HG03159 (cell line): ENCODE measurements at regions not wholly inside any gene's neighbourhood (a gene's known extent, or its start where the extent isn't known, plus 50 kb on each side); places are given as distances from the start of the nearest gene placed in this dataset.
"Not testable (repeated sequence)": the region's sequence is repeated elsewhere in the genome, so short reads cannot be mapped to it uniquely, and the experiment has no call there.

Experiments used
- ATAC-seq: cut with Tn5 transposase; IDR thresholded peaks from one replicate; pipeline ENCODE4 v1.9.1; 2021; ENCODE audit warnings: mild to moderate bottlenecking, moderate library complexity; ENCODE audit not compliant: unreplicated experiment

DNA sequence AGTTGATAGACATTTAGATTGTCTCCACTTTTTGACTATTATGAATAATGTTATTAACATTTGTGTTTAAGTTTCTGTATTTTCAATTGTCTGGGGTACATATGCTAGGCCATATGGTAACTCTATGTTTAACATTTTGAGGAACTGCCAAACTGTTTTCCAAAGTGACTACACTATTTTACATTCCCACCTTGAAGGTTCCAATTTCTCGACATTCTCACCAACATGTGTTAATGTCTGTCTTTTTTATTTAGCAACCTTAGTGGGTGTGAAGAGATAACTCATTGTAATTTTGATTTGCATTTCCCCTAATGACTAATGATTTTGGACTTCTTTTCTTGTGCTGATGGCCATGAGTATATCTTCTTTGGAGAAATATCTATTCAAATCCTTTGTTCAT lies 832.4 kb downstream of the DNAJB9 start:
- ATAC-seq: no peak

DNA sequence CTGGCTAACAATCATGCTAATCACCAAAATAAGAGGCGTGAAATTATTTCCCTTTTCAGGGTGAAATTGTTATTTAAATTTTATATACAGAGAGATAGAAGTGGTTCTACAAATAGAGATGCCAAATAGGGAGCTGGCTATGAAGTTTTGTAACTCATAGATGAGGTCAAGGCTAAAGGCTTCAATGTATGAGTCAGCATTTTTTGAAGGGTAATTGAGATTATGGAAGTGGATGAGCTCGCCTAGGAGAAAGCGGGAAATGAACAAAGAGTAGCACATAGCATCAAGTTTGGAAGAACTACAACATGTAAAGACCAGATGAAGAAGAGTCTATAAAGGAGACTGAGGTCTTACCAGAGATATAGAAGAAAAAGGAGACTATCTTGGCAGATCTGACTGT lies 838.1 kb downstream of the DNAJB9 start:
- ATAC-seq: no peak

DNA sequence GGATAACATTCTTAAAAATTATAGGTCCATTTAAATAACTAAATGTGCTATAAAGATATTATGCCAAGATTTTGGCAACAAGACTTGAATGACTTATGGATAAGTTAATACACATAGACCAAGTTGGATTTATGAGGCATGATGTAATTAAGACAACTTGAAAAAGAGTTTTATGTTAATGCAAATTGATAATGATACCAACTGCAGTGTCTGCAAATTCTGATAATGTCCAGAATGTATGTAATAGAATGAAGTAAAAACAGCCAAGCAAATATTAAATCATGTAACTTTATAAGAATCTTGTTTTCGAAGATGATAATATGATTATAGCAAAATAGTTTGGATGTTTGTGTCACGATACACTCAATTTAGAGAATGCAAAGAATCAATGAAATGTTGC lies 868.3 kb downstream of the DNAJB9 start:
- no peak for ATAC-seq

DNA sequence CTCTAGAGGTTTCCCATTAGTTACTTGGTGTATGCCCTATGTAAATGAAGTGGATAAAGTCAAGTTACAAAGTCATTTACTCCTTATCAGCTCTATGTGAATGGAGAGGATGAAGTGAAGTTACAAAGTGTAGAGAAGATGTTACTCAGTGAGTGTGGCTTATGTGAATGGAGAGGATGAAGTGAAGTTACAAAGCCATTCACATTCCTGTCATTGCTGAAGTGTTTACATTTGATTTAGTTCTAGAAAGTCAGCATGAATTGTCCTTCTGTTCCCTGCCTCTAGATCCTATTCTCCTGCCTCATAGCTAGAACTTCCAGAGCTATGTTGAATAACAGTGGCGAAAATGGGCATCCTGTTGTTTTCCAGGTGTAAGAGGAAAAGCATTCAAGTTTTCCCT lies 880.1 kb downstream of the DNAJB9 start:
- no peak for ATAC-seq

DNA sequence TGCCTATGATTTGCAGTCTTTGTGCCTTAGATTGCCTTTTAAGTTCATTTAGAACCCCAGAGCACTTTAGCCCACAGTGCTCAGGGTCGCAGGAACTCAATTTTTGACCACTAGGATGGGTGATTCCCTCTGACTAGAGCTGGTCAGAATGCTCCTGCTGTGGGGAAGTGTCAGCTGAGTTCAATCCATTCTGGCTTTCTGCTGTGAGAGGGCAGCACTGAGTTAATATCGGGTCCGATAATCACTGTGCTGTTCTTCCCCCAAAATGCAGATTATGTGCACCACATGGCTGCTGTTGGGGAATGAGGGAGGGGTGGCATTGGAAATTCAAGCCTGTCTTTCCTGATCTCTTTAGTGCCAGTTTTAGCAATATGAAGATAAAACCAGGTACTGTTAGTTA lies 886.4 kb downstream of the DNAJB9 start:
- ATAC-seq: no peak

DNA sequence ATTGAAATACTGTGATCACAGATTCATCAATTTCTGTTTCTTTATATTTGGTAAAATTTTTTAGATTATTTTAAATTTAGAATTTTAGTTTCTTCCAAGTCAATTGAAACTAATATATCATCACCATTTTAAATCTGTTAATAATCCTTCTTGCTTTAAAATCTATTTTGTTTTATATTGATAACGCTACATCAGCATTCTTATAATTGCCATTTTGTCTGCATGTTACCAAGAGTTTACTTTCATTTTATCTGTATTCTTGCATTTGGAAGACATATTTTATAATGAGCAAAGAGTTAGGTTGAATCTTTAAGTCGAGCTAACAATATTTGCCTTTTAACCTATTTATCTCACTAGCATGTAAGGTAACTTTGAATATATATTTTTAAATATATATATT lies 890.6 kb downstream of the DNAJB9 start:
- no peak for ATAC-seq

DNA sequence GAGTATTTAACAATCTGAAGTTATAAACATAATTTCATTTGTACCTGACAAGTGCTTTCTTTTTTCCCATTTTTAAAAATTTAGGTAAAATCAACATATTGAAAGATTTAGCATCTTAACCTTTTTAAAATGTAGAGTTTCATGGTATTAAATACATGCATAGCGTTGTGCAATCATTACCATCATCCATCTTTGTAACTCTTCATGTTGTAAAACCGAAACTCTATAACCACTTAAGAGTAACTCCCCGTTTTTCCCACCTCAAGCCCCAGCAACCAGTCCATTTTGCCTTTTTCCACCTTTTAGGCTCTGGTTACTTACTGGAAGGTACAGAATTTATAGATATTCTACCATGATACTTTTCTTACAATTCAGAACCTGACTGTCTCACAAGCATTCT lies 892.5 kb downstream of the DNAJB9 start:
- no peak for ATAC-seq

DNA sequence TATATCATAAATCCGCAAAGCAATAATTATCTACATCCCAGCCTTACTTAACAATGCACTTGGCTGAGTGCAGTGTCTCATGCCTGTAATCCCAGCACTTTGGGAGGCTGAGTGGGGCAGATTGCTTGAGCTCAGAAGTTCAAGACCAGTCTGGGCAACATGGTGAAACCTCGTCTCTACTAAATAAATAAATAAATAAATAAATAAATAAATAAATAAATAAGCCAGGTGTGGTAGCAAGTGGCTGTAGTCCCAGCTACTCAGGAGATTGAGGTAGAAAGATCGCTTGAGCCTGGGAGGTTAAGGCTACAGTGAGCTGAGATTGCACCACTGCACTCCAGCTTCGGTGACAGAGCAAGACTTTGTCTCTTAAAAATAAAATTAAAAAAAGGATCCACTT lies 898.1 kb downstream of the DNAJB9 start:
- not testable (repeated sequence) for ATAC-seq

DNA sequence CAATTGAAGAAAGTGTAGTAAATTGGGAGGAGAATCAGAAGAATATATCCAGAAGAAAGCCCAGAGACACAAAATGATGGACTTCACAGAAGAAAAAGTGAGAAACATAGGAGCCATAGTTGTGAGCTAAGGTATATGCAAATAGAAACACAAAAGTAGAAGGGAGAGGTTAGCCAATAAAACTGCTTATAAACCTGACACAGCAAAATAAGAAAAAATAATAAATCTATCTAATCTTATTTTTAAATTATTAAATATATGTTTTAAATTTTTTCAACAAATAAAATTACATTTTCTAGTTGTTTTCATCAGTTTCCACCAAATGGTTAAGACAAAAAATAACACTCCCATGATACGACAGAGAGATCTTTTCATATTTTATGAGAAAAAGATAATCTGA lies 903.5 kb downstream of the DNAJB9 start:
- ATAC-seq: no peak

DNA sequence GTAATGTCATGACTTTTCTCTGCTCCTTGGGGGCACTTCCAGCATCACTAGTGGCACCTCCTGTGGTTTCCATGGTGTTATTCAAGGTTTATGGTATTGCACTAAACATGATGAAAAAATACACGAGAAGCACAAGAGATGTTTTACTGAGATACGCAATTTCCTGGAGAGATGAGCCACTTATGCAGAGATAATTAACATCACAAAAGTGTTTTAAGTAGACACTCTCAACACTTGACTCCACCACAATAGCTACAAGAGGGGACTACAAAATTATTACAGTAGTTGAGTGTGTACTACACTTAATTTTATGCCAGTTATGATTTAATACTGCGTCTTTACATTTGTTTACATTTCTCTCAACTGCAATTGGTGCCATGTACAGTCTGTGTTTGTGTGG lies 906.7 kb downstream of the DNAJB9 start:
- ATAC-seq: no peak

DNA sequence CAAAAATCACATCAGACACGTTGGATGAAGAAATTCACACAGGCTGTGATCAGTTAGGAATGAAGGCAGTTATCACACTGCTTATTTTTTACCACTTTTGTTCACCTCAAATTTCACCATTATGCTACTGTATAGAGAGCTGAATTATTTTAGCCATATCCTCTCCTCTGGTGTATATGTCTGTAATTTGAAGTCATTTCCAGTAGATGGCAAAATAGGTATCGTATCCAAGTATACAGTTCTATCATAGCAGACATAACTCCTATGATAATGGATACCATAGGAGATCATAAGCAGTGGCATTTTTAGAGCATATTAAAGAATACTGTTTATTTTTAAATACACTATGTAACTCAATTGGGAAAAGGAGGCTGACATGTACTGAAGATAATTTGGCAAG lies 909.7 kb downstream of the DNAJB9 start:
- ATAC-seq: no peak

DNA sequence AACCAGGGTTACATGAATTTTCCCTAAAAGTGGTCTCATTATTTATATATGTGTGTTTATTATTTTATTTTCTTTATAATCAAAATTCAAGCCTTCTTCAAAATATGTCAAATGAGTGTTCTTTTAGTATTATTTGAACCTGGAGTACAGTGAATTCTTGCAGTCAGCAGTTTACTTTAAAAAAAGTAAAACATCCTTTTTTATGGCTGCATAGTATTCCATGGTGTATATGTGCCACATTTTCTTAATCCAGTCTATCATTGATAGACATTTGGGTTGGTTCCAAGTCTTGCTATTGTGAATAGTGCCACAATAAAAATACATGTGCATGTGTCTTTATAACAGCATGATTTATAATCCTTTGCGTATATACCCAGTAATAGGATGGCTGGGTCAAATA lies 920.9 kb downstream of the DNAJB9 start:
- not testable (repeated sequence) for ATAC-seq

DNA sequence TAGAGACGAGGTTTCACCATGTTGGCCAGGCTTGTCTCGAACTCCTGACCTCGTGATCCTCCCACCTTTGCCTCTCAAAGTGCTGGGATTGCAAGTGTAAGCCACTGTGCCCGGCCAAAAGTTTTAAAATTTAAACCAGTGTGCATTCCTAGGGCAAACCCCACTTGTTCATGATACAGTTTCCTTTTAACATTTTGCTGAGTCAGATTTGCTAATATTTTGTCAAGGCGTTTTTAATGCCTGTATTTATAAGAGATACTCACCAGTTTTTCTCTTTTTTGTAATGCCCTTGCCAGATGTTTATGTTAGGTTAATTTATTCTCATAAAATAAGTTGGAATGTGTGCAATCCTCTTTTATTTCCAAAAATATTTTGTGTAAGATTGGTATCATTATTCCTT lies 927.4 kb downstream of the DNAJB9 start:
- ATAC-seq: no peak

DNA sequence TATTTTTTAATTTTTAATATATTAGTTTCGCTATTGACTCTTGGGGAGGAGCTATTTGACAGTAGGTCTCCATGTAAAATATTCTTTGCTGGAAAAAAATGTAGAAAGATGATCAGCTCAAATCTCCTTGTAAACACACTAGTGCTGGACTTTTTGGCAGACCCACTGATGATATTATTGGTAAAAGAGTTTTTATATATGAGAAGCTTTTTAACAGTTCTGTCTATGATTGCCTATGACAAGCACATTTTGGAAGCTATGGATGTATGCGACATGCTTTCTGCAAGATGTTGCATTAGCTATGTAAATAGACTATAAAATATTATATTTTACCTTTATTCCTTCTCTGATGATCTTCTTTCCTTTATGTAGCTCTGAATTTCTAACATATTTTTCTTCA lies 928.5 kb downstream of the DNAJB9 start:
- ATAC-seq: no peak

DNA sequence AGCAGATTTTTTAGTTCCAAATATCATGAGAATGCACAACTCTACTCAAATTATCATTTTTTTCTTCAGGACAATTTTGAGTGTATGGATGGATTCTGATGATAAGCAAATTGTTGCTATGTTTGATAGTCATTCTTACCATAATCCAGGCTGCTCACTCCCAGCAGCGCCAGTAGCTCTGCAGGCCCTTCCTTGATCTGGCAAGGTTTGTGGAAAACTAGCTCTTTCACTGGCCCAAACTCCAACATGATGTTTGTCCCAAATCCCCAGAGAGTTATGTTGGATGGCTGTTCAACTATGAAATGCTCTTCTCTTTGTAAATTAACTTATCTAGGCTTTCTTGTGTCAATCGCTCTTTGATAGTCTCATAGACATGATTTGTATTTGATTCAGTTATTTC lies 933.7 kb downstream of the DNAJB9 start:
- no peak for ATAC-seq

DNA sequence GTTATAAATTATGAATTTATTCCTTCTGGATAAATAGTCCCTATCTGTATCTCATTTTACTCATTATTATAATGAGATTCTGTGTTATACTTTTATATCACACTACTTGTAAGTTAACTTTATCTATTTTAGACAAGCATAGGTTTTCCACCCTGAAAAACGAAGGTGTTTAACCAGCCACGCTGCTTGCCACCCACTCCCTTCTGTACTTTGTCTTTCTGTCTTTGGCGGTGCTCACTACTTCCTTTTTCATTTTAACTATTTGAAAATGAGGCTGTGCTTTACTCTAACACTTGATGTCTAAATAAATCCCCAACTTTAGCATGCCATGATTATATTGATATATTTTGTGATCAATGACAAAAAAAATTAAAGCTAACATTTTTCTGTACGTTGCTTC lies 952.9 kb downstream of the DNAJB9 start:
- no peak for ATAC-seq

DNA sequence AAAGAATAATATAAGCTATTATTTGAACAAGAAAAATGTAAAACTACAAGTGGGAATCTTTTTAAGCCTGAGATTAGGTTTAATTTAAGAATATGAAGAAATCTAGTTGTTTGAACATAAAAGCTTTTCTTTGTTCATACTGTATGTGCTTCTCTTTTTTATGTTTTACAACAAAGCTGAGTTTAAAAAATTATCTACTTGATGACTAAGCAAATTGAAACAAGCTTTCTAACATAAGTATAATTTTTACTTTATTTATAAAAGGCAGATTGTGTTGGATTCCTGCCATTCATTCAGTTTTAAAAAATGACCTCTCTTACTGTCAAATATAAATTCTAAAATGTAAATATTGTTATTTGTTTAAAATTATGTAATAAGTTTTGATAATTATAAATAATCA lies 958.2 kb downstream of the DNAJB9 start:
- no peak for ATAC-seq

DNA sequence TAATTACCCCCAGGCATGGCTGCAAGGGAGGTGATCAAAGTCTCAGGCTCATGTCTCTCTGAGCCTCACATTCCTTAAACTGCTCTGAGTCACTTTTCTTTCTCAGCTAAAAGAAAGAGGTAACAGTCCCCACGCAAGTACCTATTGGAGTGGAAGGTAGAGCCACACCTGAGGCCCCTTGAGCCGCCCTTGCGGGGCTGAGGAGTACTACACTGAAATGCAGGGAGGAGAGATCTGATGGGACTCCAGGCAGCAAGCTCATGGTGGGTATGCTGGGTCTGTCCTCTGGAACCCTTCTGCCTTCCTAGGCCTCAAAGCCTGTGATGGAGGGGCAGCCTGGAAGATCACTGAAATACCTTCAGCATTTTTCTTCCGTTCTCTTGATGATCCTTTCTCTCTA lies 960.0 kb downstream of the DNAJB9 start:
- ATAC-seq: no peak

DNA sequence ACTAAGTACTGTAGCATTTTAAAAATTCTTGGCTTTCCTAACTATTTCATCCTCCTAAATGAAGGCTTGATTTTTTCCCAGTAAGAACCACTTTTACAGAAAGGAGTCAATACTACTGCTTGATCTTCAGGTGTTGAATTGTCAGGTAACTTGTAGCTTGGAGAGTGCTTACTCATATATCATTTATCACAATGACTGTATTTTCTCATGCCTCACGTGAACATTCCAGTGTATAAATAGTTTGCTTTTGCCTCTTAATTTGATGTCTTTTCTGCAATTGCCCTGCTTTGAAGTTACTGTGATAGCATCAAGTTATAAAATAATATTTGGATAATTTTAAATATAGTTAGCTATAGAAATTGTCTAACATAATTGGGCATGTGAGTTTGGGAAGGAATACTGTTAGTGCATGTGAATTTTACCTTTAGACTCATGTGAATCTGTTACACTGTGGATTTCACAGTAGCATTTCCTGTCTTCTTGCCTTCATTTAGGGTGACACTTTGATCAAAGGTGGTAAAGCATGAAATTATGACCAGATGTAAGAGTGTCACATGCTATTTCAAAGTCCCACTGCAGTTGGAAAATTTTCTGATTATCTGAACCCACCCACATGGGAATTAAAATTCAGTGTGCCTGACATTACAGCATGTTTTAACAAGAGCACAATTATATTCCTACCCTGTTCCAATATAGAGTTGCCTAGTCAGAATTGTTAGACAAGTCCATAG lies 962.8 kb downstream of the DNAJB9 start:
- ATAC-seq: no peak

DNA sequence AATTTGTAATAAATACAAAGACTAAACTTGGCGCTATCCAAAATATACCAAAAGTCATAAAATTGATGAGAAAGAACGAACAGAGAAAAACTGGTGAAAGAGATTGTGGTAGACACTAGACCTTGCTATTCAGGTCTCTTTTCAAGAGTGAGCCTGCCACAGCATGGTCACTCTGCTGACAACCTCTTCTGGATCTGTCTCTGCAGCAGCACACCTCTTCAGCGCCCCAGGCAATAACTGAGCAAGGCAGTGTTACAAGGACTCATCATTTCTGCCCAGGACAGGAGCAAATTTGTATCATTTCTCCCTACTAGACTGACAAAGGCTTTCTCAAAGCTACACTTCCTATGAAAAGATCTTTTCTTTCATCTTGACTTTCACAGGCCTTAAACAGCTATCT lies 976.0 kb downstream of the DNAJB9 start:
- ATAC-seq: no peak

DNA sequence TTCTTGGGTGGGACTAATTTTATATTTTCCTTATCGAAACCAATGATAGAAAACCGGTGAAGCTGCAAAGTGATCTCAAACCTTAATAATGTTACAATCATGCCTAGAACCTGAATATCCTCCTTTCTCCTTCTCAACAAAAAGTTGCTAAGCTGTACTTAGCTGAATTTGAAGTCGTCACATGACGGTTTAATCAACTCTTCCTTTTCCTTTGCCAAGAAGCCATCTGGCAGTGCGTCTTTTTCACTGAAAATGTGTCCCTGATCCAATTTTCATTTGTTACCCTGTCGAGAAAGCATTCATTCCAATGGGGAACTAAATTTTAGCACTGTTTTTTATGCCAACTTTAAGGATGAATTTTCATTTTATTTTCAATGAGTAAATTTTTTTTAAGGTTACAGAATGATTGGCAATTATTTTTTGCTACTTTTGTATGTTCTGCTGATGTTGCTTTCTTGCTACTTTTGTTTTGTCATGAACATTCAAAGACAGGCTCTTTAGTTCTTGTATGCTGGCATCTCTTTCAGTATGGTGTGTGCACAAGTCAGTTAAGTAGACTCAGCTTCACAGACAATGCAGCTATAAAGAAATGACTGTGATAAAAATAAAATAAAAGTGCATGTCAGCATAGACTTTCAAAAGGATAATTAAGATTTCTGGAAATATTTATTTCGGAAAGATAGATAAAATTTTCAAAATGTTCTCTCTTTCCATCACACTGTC lies 980.0 kb downstream of the DNAJB9 start:
- no peak for ATAC-seq

DNA sequence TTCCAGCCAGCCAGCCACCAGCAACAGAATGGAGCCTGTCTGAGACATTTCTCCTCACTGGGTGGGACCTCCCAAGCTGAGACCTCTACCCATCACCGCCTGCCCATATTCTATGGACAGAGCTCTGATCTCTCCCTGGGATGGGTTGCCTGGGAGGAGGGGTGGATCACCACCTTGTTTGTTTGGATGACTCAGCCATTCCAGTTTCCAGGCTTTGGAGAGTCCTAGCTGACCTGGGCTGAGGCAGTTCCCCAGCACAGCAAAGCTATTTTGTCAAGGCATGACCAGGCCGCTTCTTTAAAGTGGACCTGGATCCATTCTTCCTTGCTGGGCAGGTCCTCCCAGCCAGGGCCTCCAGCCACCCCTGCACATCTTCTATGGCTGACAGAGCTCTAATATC lies 982.3 kb downstream of the DNAJB9 start:
- no peak for ATAC-seq

DNA sequence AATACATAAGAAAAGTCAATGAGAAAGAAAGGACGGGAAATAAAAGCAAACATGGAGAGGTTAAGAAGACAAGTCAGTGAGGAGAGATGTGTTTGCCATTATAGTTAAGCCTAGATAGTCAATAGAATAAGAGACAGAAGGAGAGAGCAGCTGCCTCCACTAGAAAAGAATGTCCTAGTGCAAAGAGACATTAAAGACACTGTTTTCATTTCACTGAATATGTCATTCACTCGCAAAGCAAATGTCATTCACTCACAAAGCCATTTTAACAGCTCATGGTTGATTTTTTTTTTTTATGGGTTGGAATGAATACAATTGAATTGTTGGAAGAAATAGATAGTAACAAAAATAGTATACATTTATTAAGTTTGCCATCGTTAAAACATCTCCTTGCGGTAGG lies 1007.6 kb downstream of the DNAJB9 start:
- no peak for ATAC-seq
